Right renal pelvis (tissue), 4 donors: ENCODE measurements at regions not wholly inside any gene's neighbourhood (a gene's known extent, or its start where the extent isn't known, plus 50 kb on each side); places are given as distances from the start of the nearest gene placed in this dataset.

Source experiments
- DNase-seq, 4 donors: peaks; one replicate each; pipeline ENCODE4 v3.0.0-alpha.2; 2013; ENCODE audit warnings: low read depth in 4 of 4, low spot score in 3 of 4, missing footprints in 1 of 4

DNA sequence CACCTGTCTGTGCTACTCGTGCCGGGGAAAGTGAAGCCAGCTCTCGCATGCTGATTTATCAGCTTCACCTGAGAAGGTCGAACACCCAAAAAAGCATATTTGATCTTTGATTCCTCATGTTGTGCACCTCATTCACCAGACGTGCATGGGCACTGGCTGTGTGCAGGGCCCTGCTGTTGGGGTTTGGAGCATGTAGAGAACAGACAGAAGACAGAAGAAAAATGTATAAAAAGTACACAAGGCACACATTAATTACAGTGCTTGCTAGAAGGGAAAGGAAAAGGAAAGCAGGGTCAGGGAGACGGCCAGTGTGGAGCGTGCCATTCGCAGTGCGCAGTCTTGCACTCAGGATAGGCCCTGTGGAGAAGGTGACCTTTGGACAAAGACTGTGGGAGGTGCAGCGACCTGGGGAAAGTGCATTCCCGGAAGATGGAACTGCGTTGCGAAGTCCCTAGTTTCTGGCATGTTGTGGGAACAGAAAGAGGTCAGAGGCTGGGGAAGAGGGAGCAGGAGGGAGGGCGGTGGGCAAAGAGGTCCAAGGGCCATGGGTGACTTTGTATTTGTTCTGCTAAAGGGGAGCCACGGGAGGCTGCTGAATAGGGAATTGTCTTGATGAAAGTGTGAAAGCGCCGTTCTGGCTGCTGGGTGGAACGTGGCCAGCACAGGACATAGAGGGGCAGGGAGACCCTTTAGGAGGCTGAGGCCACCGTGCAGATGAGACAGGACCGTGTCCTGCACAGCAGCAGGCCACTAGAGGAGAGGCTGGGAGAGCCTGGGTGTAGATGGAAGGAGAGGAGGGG lies 232.8 kb downstream of the GLRX3 start:
- DNase-seq: no peak

GRCh38 chr10:130369645-130370381 lies 233.6 kb downstream of the GLRX3 start:
- DNase-seq: no peak

- DNase-seq: no peak
Observed at GRCh38 chr10:130370721-130371120, 234.5 kb downstream of the GLRX3 start.

DNA sequence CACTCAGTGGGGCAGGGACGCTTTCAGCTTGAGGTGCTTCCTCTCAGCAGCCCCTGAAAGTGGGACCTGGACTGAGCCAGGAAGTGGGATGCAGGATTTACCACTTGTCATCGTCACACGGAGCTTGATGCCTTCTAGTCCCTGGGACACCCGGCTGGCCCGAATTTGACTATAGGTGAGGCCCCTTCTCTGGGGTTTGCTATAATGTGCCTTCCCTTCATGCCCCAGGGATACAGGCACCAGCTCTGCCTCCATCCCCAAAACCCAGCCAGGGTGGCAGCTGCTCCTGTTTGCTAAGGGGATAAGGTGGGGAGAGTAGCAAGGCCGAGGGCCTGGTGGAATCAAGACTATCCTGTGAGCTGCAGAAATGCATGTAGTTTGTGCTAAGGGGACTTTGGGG lies 235.0 kb downstream of the GLRX3 start:
- no peak for DNase-seq

DNA sequence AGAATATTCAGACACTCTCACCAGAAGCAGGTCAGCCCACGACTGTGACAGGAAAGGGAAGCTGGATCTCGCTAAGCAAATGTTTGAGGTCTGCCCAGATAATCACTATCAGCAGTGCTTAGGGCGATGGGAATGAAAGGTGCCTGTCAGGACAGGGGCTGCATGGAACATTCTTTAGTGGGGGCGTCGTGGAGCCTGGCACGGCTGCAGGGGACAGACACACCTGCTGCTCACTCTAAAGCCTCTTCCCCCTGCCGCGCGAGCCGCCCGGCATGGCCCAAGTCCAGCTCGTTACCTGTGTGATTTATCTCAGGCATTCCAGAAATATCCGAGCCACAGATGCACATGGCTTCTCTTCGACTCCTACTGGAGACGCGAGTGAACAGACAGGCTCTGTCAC lies 235.5 kb downstream of the GLRX3 start:
- DNase-seq: no peak

GRCh38 chr10:130372222-130372621 lies 236.0 kb downstream of the GLRX3 start:
- DNase-seq: no peak

GRCh38 chr10:130372866-130373265 lies 236.7 kb downstream of the GLRX3 start:
- no peak for DNase-seq

GRCh38 chr10:130377986-130378540 lies 241.9 kb downstream of the GLRX3 start:
- DNase-seq: peak in 1 of 4 donors; percentile 40

DNA sequence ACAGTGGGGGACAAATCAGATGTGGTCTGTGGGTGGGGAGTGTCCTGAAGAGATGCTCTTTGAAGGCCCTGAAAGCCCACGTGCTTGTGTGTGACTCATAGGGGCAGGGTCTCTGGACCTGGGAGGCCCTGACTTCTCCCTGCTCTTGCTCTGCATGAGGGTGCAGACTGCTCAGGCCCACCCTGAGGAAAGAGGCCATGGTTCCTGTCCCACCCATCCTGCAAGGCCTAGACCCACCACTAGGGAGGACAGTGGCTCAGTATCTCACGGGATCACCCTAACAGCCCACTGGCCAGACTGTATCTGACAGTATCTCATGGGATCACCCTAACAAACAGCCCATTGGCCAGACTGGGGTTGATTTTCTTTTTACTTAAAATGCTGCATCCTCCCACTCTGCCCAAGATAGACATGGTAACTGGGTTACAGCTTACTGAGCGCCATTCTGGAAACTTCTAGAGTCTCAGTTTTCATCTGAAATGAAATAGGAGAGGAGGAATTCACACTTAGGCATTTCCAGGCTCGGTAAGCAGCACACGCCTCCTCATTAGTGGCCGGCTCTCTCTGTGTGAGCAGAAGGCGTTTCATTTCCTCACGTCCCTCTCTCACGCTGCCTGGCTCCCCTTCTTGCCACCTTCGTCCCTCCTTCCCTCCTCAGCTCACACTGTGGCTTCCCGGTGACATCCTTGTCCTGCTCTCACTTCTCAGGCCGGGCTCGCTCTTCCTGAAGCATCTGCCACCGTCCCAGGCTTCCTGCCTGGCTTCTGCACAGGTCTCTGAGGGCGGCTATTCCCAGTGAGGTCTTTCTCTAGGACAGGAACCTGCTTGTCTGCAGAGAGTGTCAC lies 242.6 kb downstream of the GLRX3 start:
- DNase-seq: no peak

DNA sequence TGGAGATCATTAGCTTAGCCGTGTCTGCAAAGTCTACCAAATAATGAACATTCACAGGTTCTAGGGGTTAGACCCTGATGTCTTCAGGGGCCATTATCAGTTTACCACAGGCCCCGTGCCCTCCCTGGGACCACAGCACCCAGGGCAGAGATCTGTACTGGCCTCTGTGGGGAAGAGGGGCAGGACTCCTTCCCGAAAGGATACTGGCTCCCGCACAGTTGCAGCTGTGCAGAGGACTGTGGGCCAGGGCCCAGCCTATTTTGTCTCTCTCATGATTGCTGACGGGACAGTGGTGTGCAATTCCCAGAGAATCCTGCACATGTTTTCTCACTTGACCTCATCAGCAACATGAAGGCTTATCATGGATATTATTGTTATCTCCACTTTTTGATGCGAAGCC lies 243.9 kb downstream of the GLRX3 start:
- no peak for DNase-seq

DNA sequence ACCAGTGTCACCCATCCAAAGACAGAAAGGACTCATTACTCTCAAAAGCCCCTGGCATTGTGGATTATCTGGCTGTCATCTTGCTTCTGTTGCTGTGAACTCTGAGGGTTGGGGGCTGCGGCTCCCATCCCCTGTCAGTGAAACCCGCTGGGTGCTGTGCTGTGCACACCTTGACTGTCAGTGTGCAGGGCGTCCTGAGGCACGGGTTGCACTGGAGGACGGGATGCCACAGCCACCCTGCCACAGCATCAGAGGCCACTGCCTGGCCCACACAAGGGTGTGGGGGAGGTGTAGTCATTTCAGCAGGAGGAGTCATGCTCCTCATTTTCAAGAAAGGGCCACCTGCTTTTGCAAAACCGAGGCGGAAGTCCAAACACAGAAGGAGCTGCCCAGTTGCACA lies 245.8 kb downstream of the GLRX3 start:
- no peak for DNase-seq

- no peak for DNase-seq
Observed at GRCh38 chr10:130387936-130388580, 251.9 kb downstream of the GLRX3 start.

GRCh38 chr10:130388746-130389145 lies 252.6 kb downstream of the GLRX3 start:
- DNase-seq: no peak

- DNase-seq: no peak
Observed at GRCh38 chr10:130389906-130390305, 253.7 kb downstream of the GLRX3 start.

DNA sequence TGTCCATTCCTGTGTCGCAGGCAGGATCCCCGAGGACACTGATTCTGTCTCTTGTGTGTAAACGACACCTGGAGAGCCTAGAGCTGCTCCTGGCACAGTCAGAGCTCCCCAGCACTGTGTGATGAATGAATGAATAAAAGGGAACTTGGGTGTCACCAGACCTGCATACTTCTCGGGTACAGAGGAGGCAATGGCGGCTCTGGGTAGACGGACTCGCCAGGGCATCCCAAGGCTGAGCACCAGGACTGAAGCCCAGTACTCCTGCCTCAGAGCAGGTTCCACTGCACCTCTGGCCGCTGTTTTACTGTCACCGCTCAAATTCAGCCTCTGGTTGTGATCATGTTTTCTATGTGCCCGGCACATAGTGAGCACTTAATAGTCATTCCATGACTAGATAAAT lies 255.8 kb downstream of the GLRX3 start:
- DNase-seq: no peak

DNA sequence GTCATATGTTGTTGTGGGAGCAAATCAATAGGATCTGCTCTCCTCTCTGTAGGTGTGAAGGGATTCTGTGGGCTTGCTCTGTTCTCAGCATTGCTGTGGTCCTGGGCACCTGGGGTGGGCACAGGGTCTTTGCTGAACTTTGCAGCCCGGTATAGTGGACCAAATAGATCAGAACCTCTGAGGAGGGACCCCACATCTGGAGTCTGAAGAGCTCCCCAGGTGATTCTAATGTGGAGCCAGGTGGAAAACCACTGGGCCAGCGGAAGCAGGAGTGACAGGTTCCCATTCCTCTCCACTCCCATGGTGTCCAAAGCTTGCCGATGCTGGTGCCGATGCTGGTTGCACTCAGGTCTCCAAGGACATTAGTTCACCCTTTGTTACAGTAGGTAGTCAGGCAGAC lies 257.2 kb downstream of the GLRX3 start:
- no peak for DNase-seq

- no peak for DNase-seq
Observed at GRCh38 chr10:130394832-130395231, 258.6 kb downstream of the GLRX3 start.

GRCh38 chr10:130395248-130395936 lies 259.2 kb downstream of the GLRX3 start:
- no peak for DNase-seq

DNA sequence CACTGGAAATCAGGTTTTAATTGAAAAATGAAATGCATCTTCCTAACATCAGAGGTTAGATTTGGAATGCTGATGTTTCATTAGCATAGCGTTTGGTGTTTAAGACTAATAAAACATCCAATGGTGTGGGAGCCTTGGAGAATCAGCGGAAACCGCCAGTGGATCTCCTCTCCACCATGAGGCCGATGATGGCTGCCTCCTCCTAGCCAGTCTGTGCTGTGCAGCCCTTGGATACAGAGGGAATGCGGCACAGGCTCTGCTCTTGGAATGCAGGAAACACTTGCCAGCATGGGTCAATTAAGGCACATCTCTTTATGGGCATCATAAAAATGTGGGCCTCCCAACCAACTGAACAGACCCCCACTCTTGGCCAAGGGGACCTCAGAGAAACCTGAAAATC lies 259.9 kb downstream of the GLRX3 start:
- DNase-seq: no peak
